PC-9 (cell line): ENCODE measurements at regions not wholly inside any gene's neighbourhood (a gene's known extent, or its start where the extent isn't known, plus 50 kb on each side); places are given as distances from the start of the nearest gene placed in this dataset.

Experiments
- CTCF ChIP-seq: fragments of 200-600 bp; sonication (generic); conservative IDR thresholded peaks from 2 replicates; pipeline ENCODE4 v1.6.1; 2017; ENCODE audit warnings: mixed run types, antibody characterized with exemption, mild to moderate bottlenecking, moderate library complexity
- EZH2 ChIP-seq: fragments of 200-600 bp; sonication (generic); IDR thresholded peaks from 2 replicates; pipeline ENCODE4 v1.8.0; 2017; ENCODE audit warnings: antibody characterized with exemption, low read depth

- TF ChIP-seq CTCF (no peak), EZH2 (no peak)
Observed at GRCh38 chr1:69230208-69230607, 337.5 kb upstream of the LRRC7 start.
